ENCODE measurements at regions not wholly inside any gene's neighbourhood (a gene's known extent, or its start where the extent isn't known, plus 50 kb on each side); places are given as distances from the start of the nearest gene placed in this dataset.

GRCh38 chr13:88745011-88745410 is 1073.8 kb downstream of the SLITRK5 start:
- no peak overlapping the region for H3K9ac ChIP-seq (ENCODE audit: low read length)
- H4K20me1 ChIP-seq (ENCODE audit: low read depth, low read length), result no peaks in the 10 kb centered on the region
- H3K4me2 ChIP-seq (ENCODE audit: low read depth, low read length, poor library complexity, severe bottlenecking), result no peak overlapping the region
- no peak overlapping the region for H2AFZ ChIP-seq (ENCODE audit: low read depth, low read length, severe bottlenecking)
- no peak overlapping the region for H3K27ac ChIP-seq (ENCODE audit: low read depth, low read length)
- no peaks in the 10 kb centered on the region for H3K9me3 ChIP-seq (ENCODE audit: insufficient read depth, low read length)
- no peaks in the 10 kb centered on the region for H3K79me2 ChIP-seq (ENCODE audit: insufficient read depth, low read length)
- H3K4me3 ChIP-seq (ENCODE audit: insufficient read depth, low read length, poor library complexity, severe bottlenecking), result no peak overlapping the region
- no peaks in the 10 kb centered on the region for H3K27me3 ChIP-seq (ENCODE audit: low read length)
- H3K36me3 ChIP-seq (ENCODE audit: low read length), result no peaks in the 10 kb centered on the region
- no peaks in the 10 kb centered on the region for H3K9me2 ChIP-seq (replicated peaks; ENCODE audit: insufficient read depth, low read length)
- no peaks in the 10 kb centered on the region for H3F3A ChIP-seq (ENCODE audit: insufficient read depth)
- TF ChIP-seq EZH2phosphoT487 (conservative IDR thresholded peaks at IDR 0.05; ENCODE audit: low read length), result no peak
- no peak for TF ChIP-seq CTCF (IDR thresholded peaks at IDR 0.05; ENCODE audit: insufficient read depth, low read length, poor library complexity, severe bottlenecking)

GRCh38 chr13:88752041-88752440 is 1080.9 kb downstream of the SLITRK5 start:
- no peak overlapping the region for H3K27ac ChIP-seq (ENCODE audit: low read depth, low read length)
- no peak overlapping the region for H3K9ac ChIP-seq (ENCODE audit: low read length)
- no peaks in the 10 kb centered on the region for H3K79me2 ChIP-seq (ENCODE audit: insufficient read depth, low read length)
- TF ChIP-seq EZH2phosphoT487 (conservative IDR thresholded peaks at IDR 0.05; ENCODE audit: low read length), result no peak
- no peak for TF ChIP-seq CTCF (IDR thresholded peaks at IDR 0.05; ENCODE audit: insufficient read depth, low read length, poor library complexity, severe bottlenecking)
- no peak overlapping the region for H3K4me2 ChIP-seq (ENCODE audit: low read depth, low read length, poor library complexity, severe bottlenecking)
- H2AFZ ChIP-seq (ENCODE audit: low read depth, low read length, severe bottlenecking), result no peak overlapping the region
- no peak overlapping the region for H3K4me3 ChIP-seq (ENCODE audit: insufficient read depth, low read length, poor library complexity, severe bottlenecking)
- no peaks in the 10 kb centered on the region for H4K20me1 ChIP-seq (ENCODE audit: low read depth, low read length)
- H3K9me2 ChIP-seq (replicated peaks; ENCODE audit: insufficient read depth, low read length), result no peaks in the 10 kb centered on the region
- H3K36me3 ChIP-seq (ENCODE audit: low read length), result no peaks in the 10 kb centered on the region
- no peaks in the 10 kb centered on the region for H3K9me3 ChIP-seq (ENCODE audit: insufficient read depth, low read length)
- H3K27me3 ChIP-seq (ENCODE audit: low read length), result no peaks in the 10 kb centered on the region
- H3F3A ChIP-seq (ENCODE audit: insufficient read depth), result no peaks in the 10 kb centered on the region

- H3K36me3 ChIP-seq (ENCODE audit: low read length), result no peaks in the 10 kb centered on the region
- no peak for TF ChIP-seq CTCF (IDR thresholded peaks at IDR 0.05; ENCODE audit: insufficient read depth, low read length, poor library complexity, severe bottlenecking)
- no peak for TF ChIP-seq EZH2phosphoT487 (conservative IDR thresholded peaks at IDR 0.05; ENCODE audit: low read length)
- H3F3A ChIP-seq (ENCODE audit: insufficient read depth), result no peaks in the 10 kb centered on the region
- no peak overlapping the region for H3K9ac ChIP-seq (ENCODE audit: low read length)
- H3K27me3 ChIP-seq (ENCODE audit: low read length), result no peaks in the 10 kb centered on the region
- H3K9me3 ChIP-seq (ENCODE audit: insufficient read depth, low read length), result no peaks in the 10 kb centered on the region
- H3K4me2 ChIP-seq (ENCODE audit: low read depth, low read length, poor library complexity, severe bottlenecking), result no peak overlapping the region
- H3K4me3 ChIP-seq (ENCODE audit: insufficient read depth, low read length, poor library complexity, severe bottlenecking), result no peak overlapping the region
- H2AFZ ChIP-seq (ENCODE audit: low read depth, low read length, severe bottlenecking), result no peak overlapping the region
- no peaks in the 10 kb centered on the region for H3K79me2 ChIP-seq (ENCODE audit: insufficient read depth, low read length)
- H4K20me1 ChIP-seq (ENCODE audit: low read depth, low read length), result no peaks in the 10 kb centered on the region
- no peak overlapping the region for H3K27ac ChIP-seq (ENCODE audit: low read depth, low read length)
- no peaks in the 10 kb centered on the region for H3K9me2 ChIP-seq (replicated peaks; ENCODE audit: insufficient read depth, low read length)
Observed at GRCh38 chr13:88754141-88754540, 1083.0 kb downstream of the SLITRK5 start.
